HUES6 (cell line): ENCODE measurements at regions not wholly inside any gene's neighbourhood (a gene's known extent, or its start where the extent isn't known, plus 50 kb on each side); places are given as distances from the start of the nearest gene placed in this dataset.

Source experiments
- H3K27ac ChIP-seq: 2 replicates; pipeline ENCODE4 v1.7.0; 2013; ENCODE audit warnings: low read depth, mild to moderate bottlenecking, low read length, inconsistent platforms
- H3K27me3 ChIP-seq: 2 replicates; pipeline ENCODE4 v1.6.1; 2013; ENCODE audit warnings: low read length; ENCODE audit not compliant: control insufficient read depth, insufficient read depth
- H3K36me3 ChIP-seq: 2 replicates; pipeline ENCODE4 v1.6.1; 2013; ENCODE audit warnings: low read length; ENCODE audit not compliant: control insufficient read depth, insufficient read depth
- H3K4me1 ChIP-seq: 2 replicates; pipeline ENCODE4 v1.6.1; 2013; ENCODE audit warnings: low read length; ENCODE audit not compliant: control insufficient read depth, insufficient read depth
- H3K4me3 ChIP-seq: 2 replicates; pipeline ENCODE4 v1.5.1; 2013; ENCODE audit warnings: low read depth, low read length
- H3K9ac ChIP-seq: one replicate; pipeline ENCODE4 v1.6.1; 2013; ENCODE audit warnings: mild to moderate bottlenecking, low read length
- H3K9me3 ChIP-seq: 2 replicates; pipeline ENCODE4 v1.6.1; 2013; ENCODE audit warnings: low read depth, low read length; ENCODE audit not compliant: control insufficient read depth, insufficient read depth

DNA sequence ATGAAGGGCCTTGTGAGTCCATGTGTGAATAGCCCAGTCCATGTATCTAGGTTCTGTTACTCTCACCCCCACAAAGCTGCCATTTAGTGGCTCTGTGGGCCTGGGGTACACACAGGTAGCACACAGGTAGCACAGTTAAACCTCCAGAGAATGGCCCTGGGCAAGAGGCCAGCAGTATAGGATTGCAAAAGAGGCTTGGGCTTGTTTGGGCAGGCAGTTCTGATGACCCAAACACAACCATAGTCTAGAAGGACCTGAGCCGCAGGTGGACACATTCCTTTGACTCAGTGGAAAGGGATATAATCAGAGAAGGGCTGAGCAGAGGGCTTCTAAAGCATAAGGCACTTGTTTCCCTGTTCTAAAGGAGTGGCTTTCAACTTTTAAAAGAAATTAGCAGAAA is 326.8 kb upstream of the SGCD start:
- Histone ChIP-seq H3K36me3 (no peaks in the 10 kb centered on the region), H3K4me3 (no peak overlapping the region), H3K9me3 (no peaks in the 10 kb centered on the region), H3K27me3 (no peaks in the 10 kb centered on the region), H3K4me1 (peaks cover 4% of the 10 kb centered on the region; the same call in 1 of the 2 replicates), H3K27ac (no peak overlapping the region), H3K9ac (no peak overlapping the region)

DNA sequence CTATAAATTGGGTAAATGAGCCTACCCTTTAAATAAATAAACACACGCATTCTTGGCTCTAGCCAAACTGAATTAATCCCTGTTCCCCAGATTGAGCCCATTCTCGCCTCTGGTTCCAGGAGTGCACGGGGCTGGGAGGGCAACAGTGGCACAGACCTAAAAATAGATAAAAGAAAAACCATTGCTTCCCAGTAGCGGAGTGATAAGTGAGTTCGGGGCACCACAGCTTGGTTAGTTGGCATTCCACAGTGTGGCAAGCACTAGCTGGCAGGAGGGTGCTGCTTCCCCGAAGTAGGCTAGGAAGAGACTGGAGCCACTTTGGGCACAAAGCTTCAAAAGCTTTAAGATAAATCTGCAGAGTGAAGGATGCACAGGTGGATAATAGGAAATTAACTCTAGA is 322.2 kb upstream of the SGCD start:
- Histone ChIP-seq H3K9me3 (no peaks in the 10 kb centered on the region), H3K36me3 (no peaks in the 10 kb centered on the region), H3K27ac (no peak overlapping the region), H3K4me3 (no peak overlapping the region), H3K27me3 (no peaks in the 10 kb centered on the region), H3K4me1 (no peaks in the 10 kb centered on the region), H3K9ac (no peak overlapping the region)

DNA sequence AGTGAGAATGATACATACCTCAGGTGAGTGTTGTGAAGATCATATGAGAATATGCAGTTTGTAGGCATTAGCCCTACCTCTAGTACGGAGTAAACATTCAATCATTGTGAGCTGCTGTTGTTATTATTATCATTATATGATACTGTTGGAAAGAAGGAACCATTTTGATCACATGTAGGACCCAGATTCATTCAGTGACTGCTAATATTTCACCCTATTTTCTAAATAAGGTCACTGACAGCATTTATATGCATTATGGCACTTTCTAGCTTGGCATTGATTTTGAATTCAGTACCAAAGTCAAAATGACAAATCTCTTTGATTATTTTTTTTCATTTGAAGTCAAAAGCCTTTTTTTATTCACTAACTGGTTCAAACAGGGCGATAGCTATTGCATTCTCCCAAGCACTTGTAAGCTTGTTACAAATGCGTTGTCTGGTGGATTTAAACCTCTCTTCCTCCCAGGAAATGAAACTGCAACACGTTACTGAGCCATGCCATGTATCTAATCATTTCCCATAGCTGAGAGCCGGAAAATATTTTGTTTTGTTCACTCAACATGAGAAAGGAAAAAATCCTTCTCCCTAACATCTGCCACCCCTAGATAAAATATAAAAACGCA is 320.8 kb upstream of the SGCD start:
- Histone ChIP-seq H3K4me3 (no peak overlapping the region), H3K9me3 (no peaks in the 10 kb centered on the region), H3K27ac (no peak overlapping the region), H3K4me1 (no peaks in the 10 kb centered on the region), H3K36me3 (no peaks in the 10 kb centered on the region), H3K9ac (no peak overlapping the region), H3K27me3 (no peaks in the 10 kb centered on the region)

DNA sequence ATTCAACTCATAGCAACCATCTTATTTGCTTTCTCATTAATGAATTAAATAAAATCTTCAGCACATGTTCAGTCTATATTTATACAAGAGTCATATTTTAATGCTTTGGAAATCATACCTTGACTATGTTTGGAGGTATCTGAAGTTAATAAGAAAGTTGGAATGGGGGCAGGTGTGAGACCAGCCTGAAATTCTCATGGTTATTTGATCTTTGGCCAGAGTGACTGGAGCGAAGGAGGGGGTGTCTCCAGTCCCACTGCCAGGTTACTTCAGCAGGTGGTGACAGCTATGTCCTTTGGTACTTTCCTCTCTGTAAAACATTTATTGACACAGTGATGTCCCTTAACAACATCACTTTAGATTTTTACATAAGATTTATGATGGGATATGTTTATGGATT is 318.1 kb upstream of the SGCD start:
- Histone ChIP-seq H3K27me3 (no peaks in the 10 kb centered on the region), H3K36me3 (no peaks in the 10 kb centered on the region), H3K4me3 (no peak overlapping the region), H3K4me1 (no peaks in the 10 kb centered on the region), H3K27ac (no peak overlapping the region), H3K9ac (no peak overlapping the region), H3K9me3 (no peaks in the 10 kb centered on the region)

DNA sequence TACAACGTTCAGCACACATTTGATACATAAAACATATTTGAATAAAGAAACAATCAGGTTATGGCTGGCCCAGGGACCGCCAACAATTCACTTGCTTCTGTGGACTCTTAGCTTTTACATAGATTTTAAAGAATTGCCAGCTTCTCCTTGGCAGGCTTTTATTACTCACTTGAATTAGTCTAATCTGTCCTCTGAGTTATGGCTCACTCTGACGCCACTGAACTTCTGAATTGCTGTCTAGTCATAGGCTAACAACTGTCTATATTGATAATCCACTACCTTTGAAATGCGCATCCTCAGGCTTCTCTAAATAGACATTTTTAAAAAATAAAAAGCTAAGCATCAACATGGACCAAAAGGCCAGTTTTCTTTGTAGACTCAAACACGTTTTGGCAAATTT is 317.4 kb upstream of the SGCD start:
- no peak overlapping the region for H3K9ac ChIP-seq
- H3K27ac ChIP-seq = no peak overlapping the region
- no peak overlapping the region for H3K4me3 ChIP-seq
- H3K4me1 ChIP-seq = no peaks in the 10 kb centered on the region
- H3K9me3 ChIP-seq = no peaks in the 10 kb centered on the region
- no peaks in the 10 kb centered on the region for H3K27me3 ChIP-seq
- H3K36me3 ChIP-seq = no peaks in the 10 kb centered on the region

DNA sequence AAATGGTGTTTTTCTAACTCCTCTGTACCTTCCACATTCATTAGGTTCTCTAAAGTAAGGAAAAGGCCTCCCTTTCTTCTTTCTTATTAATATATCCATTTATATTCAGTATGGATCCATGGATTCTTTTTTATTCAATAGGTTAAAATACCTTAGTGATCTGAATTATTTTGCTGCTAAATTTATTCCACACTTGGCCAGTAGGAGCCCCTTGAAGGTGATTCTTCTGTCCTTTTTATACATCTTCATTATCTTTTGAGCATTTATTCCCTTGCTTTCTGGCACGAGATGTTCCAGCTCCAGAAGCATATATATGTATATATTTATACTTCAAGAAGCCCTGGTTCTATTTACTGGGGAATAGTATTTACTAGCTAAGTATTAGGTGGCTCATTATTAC is 311.8 kb upstream of the SGCD start:
- H3K27me3 ChIP-seq = no peaks in the 10 kb centered on the region
- no peaks in the 10 kb centered on the region for H3K4me1 ChIP-seq
- no peaks in the 10 kb centered on the region for H3K9me3 ChIP-seq
- H3K36me3 ChIP-seq = no peaks in the 10 kb centered on the region
- H3K27ac ChIP-seq = no peak overlapping the region
- H3K9ac ChIP-seq = no peak overlapping the region
- H3K4me3 ChIP-seq = no peak overlapping the region

DNA sequence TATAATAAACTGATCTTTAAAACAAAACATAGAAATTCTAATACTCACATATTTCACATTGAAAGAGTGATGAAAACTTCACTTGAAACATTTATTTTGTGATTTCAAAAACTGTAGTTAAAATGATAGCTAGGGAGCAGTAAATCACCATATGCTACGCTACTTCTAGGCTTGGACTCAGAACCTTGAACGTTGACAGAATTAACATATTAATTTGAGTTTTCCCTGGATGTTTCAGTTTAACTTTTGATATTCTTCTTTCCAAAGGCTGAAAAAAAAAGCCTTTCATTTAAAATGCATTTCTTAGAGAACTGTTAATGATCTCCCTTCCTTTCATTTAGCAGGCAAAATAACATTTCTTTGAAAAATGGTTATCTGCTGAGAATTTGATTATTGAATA is 307.8 kb upstream of the SGCD start:
- Histone ChIP-seq H3K9ac (no peak overlapping the region), H3K27ac (no peak overlapping the region), H3K4me3 (no peak overlapping the region), H3K4me1 (peaks cover 7% of the 10 kb centered on the region; the same call in 1 of the 2 replicates), H3K9me3 (no peaks in the 10 kb centered on the region), H3K27me3 (no peaks in the 10 kb centered on the region), H3K36me3 (no peaks in the 10 kb centered on the region)

DNA sequence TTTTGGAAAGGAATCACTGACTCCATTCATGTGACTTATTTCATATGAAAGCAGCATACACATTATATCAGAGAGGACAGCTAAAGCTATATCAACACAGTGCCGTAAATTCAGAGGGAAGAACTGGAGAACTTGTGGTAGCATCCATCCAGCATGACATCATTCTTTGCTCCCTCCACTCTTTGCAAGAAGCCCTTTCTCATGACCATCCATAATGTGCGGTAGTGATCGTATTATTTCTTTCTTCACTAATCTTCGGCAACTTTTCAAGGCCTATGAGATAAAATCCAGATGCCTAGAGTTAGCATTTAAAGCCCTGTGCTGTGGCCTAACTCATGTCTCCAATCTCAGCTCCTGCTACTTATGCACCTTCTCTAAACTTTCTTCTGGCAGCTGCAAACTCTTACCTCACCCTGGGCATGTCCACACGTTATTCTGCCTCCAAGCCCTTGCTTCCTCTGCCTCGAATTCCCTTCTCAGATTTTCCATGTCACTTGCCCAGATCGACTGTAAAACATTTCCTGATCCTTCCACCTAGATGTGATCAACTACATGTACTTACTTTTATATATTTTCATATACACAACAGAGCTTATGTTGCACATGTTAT is 307.3 kb upstream of the SGCD start:
- Histone ChIP-seq H3K4me3 (no peak overlapping the region), H3K4me1 (peaks cover 7% of the 10 kb centered on the region; the same call in 1 of the 2 replicates), H3K9me3 (no peaks in the 10 kb centered on the region), H3K9ac (no peak overlapping the region), H3K36me3 (no peaks in the 10 kb centered on the region), H3K27me3 (no peaks in the 10 kb centered on the region), H3K27ac (no peak overlapping the region)

DNA sequence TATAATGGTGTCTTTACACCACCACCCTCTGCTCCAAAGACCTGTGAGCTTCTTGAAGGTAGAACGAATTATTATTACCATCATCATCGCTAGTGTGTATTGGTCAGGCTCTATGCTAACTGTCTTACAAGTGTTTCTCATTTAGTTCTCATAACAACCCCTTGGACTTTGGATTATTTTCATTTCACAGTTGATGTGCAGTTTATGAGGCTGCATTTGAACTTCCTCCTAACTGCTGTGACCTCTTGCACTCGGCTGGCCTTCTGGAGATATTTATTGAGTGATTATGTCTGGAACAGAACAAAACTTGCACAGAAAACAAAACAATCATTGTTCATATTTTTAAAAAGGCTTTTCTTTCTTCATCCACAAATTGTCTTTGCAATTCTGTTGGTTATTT is 306.3 kb upstream of the SGCD start:
- Histone ChIP-seq H3K4me3 (no peak overlapping the region), H3K4me1 (peaks cover 7% of the 10 kb centered on the region; the same call in 1 of the 2 replicates), H3K9ac (no peak overlapping the region), H3K27ac (no peak overlapping the region), H3K36me3 (no peaks in the 10 kb centered on the region), H3K9me3 (no peaks in the 10 kb centered on the region), H3K27me3 (no peaks in the 10 kb centered on the region)

DNA sequence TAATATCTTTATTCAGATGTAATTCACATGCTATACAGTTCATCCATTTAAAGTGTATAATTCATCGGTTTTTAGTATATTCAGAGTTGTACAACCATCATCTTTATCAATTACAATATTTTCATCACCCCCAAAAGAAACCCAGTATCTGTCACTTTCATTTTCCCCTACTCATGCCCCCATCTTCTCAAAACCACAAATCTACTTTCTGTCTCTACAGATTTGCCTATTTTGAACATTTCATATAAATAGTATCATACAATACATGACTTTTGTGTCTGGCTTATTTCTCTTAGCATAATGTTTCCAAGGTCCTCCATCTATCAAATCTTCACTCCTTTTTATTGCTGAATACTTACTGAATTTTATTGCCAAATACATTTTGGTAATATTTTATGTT is 305.1 kb upstream of the SGCD start:
- H3K36me3 ChIP-seq = no peaks in the 10 kb centered on the region
- H3K9me3 ChIP-seq = 0 out of 2 replicates have a peak, but pooled peaks cover 3% of the 10 kb centered on the region
- H3K27me3 ChIP-seq = no peaks in the 10 kb centered on the region
- no peak overlapping the region for H3K4me3 ChIP-seq
- no peak overlapping the region for H3K9ac ChIP-seq
- H3K27ac ChIP-seq = no peak overlapping the region
- peaks cover 7% of the 10 kb centered on the region; the same call in 1 of the 2 replicates for H3K4me1 ChIP-seq

DNA sequence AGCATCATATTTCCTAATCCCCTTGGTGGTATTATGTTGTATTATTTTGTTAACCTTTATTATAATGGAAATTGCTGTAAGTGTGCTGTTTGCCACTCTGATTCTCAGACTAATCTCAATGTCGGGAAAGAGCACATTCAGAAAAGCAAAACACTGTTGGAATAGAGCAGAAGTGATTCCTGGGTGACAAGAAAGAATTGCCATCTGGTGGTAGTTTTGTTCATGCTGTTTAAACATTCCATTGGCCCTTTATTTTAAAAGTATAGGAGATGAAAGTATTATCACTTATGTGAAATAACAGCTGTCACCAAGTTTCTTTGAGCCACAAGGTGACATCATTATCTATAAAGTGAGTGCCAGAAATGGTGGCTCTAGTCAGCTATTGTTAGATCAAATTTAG is 301.3 kb upstream of the SGCD start:
- Histone ChIP-seq H3K27ac (no peak overlapping the region), H3K9me3 (0 out of 2 replicates have a peak, but pooled peaks cover 3% of the 10 kb centered on the region), H3K4me1 (peaks cover 7% of the 10 kb centered on the region; the same call in 1 of the 2 replicates), H3K36me3 (no peaks in the 10 kb centered on the region), H3K4me3 (no peak overlapping the region), H3K27me3 (no peaks in the 10 kb centered on the region), H3K9ac (no peak overlapping the region)
